GM13977 (cell line): ENCODE measurements at regions not wholly inside any gene's neighbourhood (a gene's known extent, or its start where the extent isn't known, plus 50 kb on each side); places are given as distances from the start of the nearest gene placed in this dataset.

Source experiments
- DNase-seq: peaks from one replicate; pipeline ENCODE4 v3.0.0; 2012; ENCODE audit warnings: low spot score
- in situ Hi-C: fragments of 300-500 bp; cut with MboI; formaldehyde crosslinking; loops from one replicate; pipeline ENCODE4 v1.12.0; 2022; ENCODE audit warnings: low sequenced_read_pairs, low pct_unique_long_range_greater_than_20kb, mixed read lengths, inconsistent platforms; ENCODE audit not compliant: unreplicated experiment
- TF ChIP-seq, protein P1 (sequence below): IDR thresholded peaks from 2 replicates; pipeline ENCODE4 v1.5.1; 2012; ENCODE audit warnings: mild to moderate bottlenecking, control low read depth; ENCODE audit not compliant: insufficient read depth; ENCODE audit errors: extremely low read depth, missing control alignments

- in situ Hi-C loops: no loop called here
- TF ChIP-seq, protein P1, sequence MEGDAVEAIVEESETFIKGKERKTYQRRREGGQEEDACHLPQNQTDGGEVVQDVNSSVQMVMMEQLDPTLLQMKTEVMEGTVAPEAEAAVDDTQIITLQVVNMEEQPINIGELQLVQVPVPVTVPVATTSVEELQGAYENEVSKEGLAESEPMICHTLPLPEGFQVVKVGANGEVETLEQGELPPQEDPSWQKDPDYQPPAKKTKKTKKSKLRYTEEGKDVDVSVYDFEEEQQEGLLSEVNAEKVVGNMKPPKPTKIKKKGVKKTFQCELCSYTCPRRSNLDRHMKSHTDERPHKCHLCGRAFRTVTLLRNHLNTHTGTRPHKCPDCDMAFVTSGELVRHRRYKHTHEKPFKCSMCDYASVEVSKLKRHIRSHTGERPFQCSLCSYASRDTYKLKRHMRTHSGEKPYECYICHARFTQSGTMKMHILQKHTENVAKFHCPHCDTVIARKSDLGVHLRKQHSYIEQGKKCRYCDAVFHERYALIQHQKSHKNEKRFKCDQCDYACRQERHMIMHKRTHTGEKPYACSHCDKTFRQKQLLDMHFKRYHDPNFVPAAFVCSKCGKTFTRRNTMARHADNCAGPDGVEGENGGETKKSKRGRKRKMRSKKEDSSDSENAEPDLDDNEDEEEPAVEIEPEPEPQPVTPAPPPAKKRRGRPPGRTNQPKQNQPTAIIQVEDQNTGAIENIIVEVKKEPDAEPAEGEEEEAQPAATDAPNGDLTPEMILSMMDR: no peak
- DNase-seq: no peak
Observed at GRCh38 chr13:109682534-109683244, 103.7 kb downstream of the IRS2 start.

DNA sequence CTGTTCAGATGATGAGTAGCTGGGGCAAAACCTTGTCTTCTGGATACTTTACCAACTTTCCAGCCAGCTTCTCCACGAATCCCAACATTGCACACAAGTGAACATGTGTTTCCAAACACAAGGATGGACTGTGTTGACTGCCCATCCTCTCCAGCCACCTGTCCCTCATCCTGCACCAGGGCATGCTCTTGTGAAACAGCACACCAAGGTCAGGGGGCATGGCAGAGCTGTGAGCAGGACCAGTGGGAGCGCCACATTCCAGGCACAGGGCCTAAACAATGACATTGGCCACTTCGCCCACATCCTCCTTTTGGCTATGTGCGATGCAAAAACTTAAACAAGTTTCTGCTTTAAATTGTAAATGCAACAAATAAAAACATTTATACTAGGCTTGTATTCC, 105.5 kb downstream of the IRS2 start:
- DNase-seq: no peak
- TF ChIP-seq, protein P1: no peak
- in situ Hi-C loops: no loop called here

- TF ChIP-seq, protein P1: no peak
- in situ Hi-C loops: no loop called here
- no peak for DNase-seq
Observed at GRCh38 chr13:109680288-109680687, 106.1 kb downstream of the IRS2 start.

DNA sequence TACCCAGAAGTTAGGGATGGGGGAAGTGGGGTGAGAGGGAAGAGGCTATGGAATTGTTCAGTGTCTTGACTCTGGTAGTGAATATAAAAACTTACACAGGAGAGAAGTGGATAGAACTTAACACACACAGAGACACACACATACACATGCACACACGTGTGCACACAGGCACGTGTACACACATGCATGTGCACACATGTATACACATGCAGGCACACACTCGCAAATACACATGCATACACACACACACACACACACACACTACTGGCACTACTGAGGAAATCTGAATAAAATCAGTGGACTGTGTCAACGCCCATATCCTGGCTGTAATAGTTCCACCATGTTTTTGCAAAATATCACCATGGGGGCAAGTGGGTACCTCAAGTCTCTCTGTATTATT, 107.9 kb downstream of the IRS2 start:
- no peak for DNase-seq
- TF ChIP-seq, protein P1: no peak
- in situ Hi-C loops: no loop called here

- no peak for DNase-seq
- TF ChIP-seq, protein P1: no peak
- in situ Hi-C loops: no loop called here
Observed at GRCh38 chr13:109677206-109677605, 109.2 kb downstream of the IRS2 start.

DNA sequence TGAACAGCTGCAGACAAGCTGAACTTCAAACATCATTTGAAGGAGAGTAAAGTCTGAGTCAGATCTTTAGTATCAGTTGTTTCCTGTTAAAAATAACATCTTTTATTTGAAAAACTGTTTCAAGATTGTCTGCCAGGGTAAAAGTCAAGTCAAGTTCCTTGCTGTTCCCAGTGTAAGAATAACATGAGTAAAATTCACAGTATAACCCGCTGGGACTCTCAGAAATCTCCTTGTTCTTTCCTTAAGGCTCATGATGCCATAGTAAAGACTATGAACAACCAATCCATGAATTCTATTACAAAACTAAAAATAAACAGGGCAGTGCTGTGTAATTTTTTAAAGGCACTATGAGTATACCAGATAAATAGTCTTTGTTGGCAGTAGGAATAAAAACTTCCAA, 112.9 kb downstream of the IRS2 start:
- in situ Hi-C loops: no loop called here

More for the DNA sequence above, 112.9 kb downstream of the IRS2 start:
- DNase-seq: no peak
- TF ChIP-seq, protein P1: no peak
